CD4-positive, alpha-beta T cell treated with Interleukin-15 for 4 hours (primary cell): ENCODE measurements at regions not wholly inside any gene's neighbourhood (a gene's known extent, or its start where the extent isn't known, plus 50 kb on each side); places are given as distances from the start of the nearest gene placed in this dataset.
"Not testable (repeated sequence)": the region's sequence is repeated elsewhere in the genome, so short reads cannot be mapped to it uniquely, and the experiment has no call there.

Source experiments
- DNase-seq: peaks from one replicate; pipeline ENCODE4 v3.0.0-alpha.2; 2020; ENCODE audit warnings: low spot score

GRCh38 chr12:58419905-58420304 lies 478.5 kb downstream of the ATP23 start:
- no peak for DNase-seq

GRCh38 chr12:58420503-58420902 lies 479.1 kb downstream of the ATP23 start:
- no peak for DNase-seq

- DNase-seq = no peak
These were observed 480.6 kb downstream of the ATP23 start for GRCh38 chr12:58421990-58422389.

GRCh38 chr12:58424735-58425392 lies 483.5 kb downstream of the ATP23 start:
- DNase-seq = no peak

- peak; percentile 6 for DNase-seq
These were observed 484.4 kb downstream of the ATP23 start for GRCh38 chr12:58425481-58426392.

GRCh38 chr12:58426437-58426836 lies 485.1 kb downstream of the ATP23 start:
- not testable (repeated sequence) for DNase-seq

- no peak for DNase-seq
These were observed 486.3 kb downstream of the LRIG3 start for GRCh38 chr12:58433959-58434358.

- DNase-seq = no peak
These were observed 485.6 kb downstream of the LRIG3 start for GRCh38 chr12:58434726-58435125.

GRCh38 chr12:58435647-58436046 lies 484.7 kb downstream of the LRIG3 start:
- no peak for DNase-seq

- DNase-seq = no peak
These were observed 478.8 kb downstream of the LRIG3 start for GRCh38 chr12:58441483-58441882.

- DNase-seq = no peak
These were observed 476.9 kb downstream of the LRIG3 start for GRCh38 chr12:58443273-58443980.

- no peak for DNase-seq
These were observed 476.3 kb downstream of the LRIG3 start for GRCh38 chr12:58443981-58444371.

GRCh38 chr12:58450868-58451482 lies 469.3 kb downstream of the LRIG3 start:
- DNase-seq = no peak

- DNase-seq = no peak
These were observed 467.8 kb downstream of the LRIG3 start for GRCh38 chr12:58452546-58452945.

- DNase-seq = no peak
These were observed 467.0 kb downstream of the LRIG3 start for GRCh38 chr12:58453306-58453705.

- DNase-seq = no peak
These were observed 465.2 kb downstream of the LRIG3 start for GRCh38 chr12:58455136-58455535.

- no peak for DNase-seq
These were observed 462.2 kb downstream of the LRIG3 start for GRCh38 chr12:58458102-58458501.

- DNase-seq = no peak
These were observed 461.1 kb downstream of the LRIG3 start for GRCh38 chr12:58459191-58459590.

- DNase-seq = no peak
These were observed 457.3 kb downstream of the LRIG3 start for GRCh38 chr12:58463051-58463450.

- no peak for DNase-seq
These were observed 454.9 kb downstream of the LRIG3 start for GRCh38 chr12:58465418-58465817.

GRCh38 chr12:58470266-58471010 lies 449.9 kb downstream of the LRIG3 start:
- DNase-seq = no peak

GRCh38 chr12:58479401-58479800 lies 440.9 kb downstream of the LRIG3 start:
- DNase-seq = no peak
